Chondrocyte (in vitro differentiated cells): ENCODE measurements at regions not wholly inside any gene's neighbourhood (a gene's known extent, or its start where the extent isn't known, plus 50 kb on each side); places are given as distances from the start of the nearest gene placed in this dataset.

ENCODE experiments used
- DNase-seq: peaks from one replicate; pipeline ENCODE4 v3.0.0; 2021; ENCODE audit warnings: mixed read lengths, low spot score
- H3K27ac Mint-ChIP-seq: one replicate; pipeline ENCODE4 v1.8.0; 2021; ENCODE audit warnings: mild to moderate bottlenecking, moderate library complexity, mixed read lengths; ENCODE audit not compliant: unreplicated experiment
- H3K27me3 Mint-ChIP-seq: 2 replicates; pipeline ENCODE4 v1.8.0; 2021; ENCODE audit warnings: low read depth, mixed read lengths
- H3K36me3 Mint-ChIP-seq: 2 replicates; pipeline ENCODE4 v1.8.0; 2021; ENCODE audit warnings: low read depth, mixed read lengths
- H3K4me1 Mint-ChIP-seq: 2 replicates; pipeline ENCODE4 v1.8.0; 2021; ENCODE audit warnings: low read depth, mild to moderate bottlenecking, mixed read lengths
- H3K4me3 Mint-ChIP-seq: one replicate; pipeline ENCODE4 v1.8.0; 2021; ENCODE audit warnings: mild to moderate bottlenecking, moderate library complexity, mixed read lengths; ENCODE audit not compliant: unreplicated experiment
- H3K9me3 Mint-ChIP-seq: 2 replicates; pipeline ENCODE4 v1.8.0; 2021; ENCODE audit warnings: low read depth, mixed read lengths
- TF ChIP-seq, protein P1 (sequence below): fragments of 200-600 bp; sonication (generic); IDR thresholded peaks from 2 replicates; pipeline ENCODE4 v1.5.0; 2021; ENCODE audit warnings: antibody characterized with exemption, mild to moderate bottlenecking, moderate library complexity

DNA sequence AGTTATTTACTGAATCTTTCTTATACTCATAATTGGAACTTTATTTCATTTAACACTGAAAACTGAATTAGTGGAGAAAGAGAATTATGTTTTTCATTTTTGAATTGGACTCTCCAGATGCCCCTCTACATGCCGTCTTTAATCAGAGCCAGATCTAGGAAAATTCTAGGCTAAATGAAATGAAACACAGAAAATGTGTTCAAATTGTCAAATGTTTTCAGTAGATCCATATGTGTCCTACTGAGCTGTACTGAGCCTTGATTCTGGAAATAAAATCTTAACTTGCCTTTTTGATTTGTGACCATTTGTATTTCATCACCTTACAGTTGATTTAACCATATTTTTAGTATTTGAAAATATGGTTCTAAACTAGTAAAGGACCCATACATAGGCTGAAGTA lies 64.0 kb upstream of the GK2 start:
- Mint-ChIP-seq H3K9me3 (no peaks in the 10 kb centered on the region), H3K27ac (no peak overlapping the region), H3K27me3 (peaks cover 14% of the 10 kb centered on the region), H3K36me3 (no peaks in the 10 kb centered on the region), H3K4me1 (no peaks in the 10 kb centered on the region), H3K4me3 (no peak overlapping the region)
- no peak for DNase-seq
- TF ChIP-seq, protein P1, sequence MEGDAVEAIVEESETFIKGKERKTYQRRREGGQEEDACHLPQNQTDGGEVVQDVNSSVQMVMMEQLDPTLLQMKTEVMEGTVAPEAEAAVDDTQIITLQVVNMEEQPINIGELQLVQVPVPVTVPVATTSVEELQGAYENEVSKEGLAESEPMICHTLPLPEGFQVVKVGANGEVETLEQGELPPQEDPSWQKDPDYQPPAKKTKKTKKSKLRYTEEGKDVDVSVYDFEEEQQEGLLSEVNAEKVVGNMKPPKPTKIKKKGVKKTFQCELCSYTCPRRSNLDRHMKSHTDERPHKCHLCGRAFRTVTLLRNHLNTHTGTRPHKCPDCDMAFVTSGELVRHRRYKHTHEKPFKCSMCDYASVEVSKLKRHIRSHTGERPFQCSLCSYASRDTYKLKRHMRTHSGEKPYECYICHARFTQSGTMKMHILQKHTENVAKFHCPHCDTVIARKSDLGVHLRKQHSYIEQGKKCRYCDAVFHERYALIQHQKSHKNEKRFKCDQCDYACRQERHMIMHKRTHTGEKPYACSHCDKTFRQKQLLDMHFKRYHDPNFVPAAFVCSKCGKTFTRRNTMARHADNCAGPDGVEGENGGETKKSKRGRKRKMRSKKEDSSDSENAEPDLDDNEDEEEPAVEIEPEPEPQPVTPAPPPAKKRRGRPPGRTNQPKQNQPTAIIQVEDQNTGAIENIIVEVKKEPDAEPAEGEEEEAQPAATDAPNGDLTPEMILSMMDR: no peak

DNA sequence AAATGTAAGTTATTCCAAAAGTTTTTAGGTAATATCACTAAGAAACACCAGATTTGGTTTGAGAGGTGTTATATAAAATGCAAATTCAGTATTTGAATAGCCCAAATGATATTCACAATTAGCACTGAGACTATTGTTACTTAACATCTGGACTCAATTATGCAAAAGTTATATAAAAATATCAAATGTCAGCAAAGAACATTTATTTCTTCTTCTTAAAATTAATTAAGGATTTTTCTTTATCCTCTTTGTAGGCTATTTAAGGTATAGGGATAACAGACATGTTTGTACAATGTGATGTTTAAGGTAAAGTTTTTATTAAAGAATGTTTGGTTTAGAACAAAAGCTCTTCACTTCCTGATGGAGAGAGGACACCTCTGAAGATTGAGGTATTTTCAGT lies 63.3 kb upstream of the GK2 start:
- Mint-ChIP-seq H3K36me3 (no peaks in the 10 kb centered on the region), H3K4me3 (no peak overlapping the region), H3K4me1 (no peaks in the 10 kb centered on the region), H3K27me3 (peaks cover 14% of the 10 kb centered on the region), H3K27ac (no peak overlapping the region), H3K9me3 (no peaks in the 10 kb centered on the region)
- TF ChIP-seq, protein P1: no peak
- DNase-seq: no peak

DNA sequence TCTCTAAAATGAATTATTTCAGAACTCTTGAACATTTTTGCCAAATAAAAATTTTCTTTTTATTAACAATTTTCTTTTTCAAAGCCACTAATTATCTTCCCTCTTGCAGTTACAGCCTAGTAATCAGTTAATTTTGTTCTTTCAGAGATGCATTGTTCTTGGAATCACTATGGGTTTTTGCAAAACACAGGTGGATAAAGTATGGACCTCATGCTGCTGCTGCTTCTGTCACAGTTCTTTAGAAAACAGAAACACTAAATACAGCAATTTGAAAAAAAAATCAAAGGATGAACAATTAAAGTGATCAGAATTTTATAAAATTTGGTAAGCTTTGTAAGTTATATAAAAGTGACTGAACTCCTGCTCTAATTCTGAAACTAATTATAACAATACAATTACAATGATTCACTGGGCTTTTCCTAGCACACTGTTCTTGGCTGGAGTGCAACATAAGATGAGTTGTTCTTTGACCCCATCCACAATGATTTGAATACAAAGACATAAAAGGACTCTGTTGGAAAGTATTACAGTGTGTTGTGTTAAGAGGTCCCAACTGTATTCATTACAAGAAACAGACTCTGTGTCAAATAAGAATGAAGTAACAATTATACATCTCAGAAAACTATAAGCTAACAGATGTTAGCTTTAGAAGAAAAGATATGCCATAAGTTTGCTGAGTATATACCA lies 59.4 kb upstream of the GK2 start:
- Mint-ChIP-seq H3K27ac (no peak overlapping the region), H3K9me3 (no peaks in the 10 kb centered on the region), H3K4me3 (no peak overlapping the region), H3K36me3 (no peaks in the 10 kb centered on the region), H3K27me3 (peaks cover 17% of the 10 kb centered on the region), H3K4me1 (no peaks in the 10 kb centered on the region)
- TF ChIP-seq, protein P1: no peak
- DNase-seq: no peak

DNA sequence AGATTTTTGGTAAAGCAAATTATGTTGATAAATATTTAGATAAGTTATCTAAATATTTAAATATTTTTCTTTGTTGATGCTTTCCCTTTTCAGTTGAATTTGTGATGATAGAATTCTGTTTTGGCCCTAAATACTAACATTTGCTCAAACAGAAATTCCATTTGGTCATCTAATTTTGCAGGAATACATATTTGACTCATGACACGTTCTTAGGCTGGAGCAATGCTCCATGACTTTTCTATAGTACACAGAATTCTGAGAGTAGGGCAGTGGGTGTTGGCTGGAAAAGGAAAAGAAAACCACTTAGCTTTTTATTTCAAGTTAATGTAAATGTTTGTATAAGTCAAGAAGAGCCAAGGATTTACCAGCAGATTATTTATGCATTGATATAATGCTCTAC lies 58.6 kb upstream of the GK2 start:
- H3K27me3 Mint-ChIP-seq: peaks cover 15% of the 10 kb centered on the region
- H3K9me3 Mint-ChIP-seq: no peaks in the 10 kb centered on the region
- DNase-seq: no peak
- H3K27ac Mint-ChIP-seq: no peak overlapping the region
- H3K4me1 Mint-ChIP-seq: no peaks in the 10 kb centered on the region
- H3K4me3 Mint-ChIP-seq: no peak overlapping the region
- H3K36me3 Mint-ChIP-seq: no peaks in the 10 kb centered on the region
- TF ChIP-seq, protein P1: no peak
